A549 (cell line): ENCODE measurements at regions not wholly inside any gene's neighbourhood (a gene's known extent, or its start where the extent isn't known, plus 50 kb on each side); places are given as distances from the start of the nearest gene placed in this dataset.

Experiments
- ATAC-seq, 2 experiments: fragments of 200-7000 bp in 1 of 2; fragments of >200 bp in 1 of 2; cut with Nextera tagmentation in 1 of 2; cut with Tn5 transposase in 1 of 2; 3 replicates each; pipeline versions ENCODE4 v1.8.0 to v1.9.1; 2018 to 2020; ENCODE audit warnings: mild to moderate bottlenecking in 1 of 2, moderate library complexity in 1 of 2
- CTCF ChIA-PET: fragments of 300-600 bp; sonication (Branson Sonifier 250); formaldehyde crosslinking; extraction: SDS; loops from one replicate; lab custom pipeline; 2021; ENCODE audit warnings: antibody characterized with exemption, inconsistent platforms; lab: Yijun Ruan, JAX
- POLR2A ChIA-PET: fragments of 350-600 bp; formaldehyde crosslinking; extraction: SDS; loops from one replicate; lab custom pipeline; 2021; ENCODE audit warnings: antibody characterized with exemption, inconsistent platforms; lab: Yijun Ruan, JAX
- DNase-seq, 2 experiments: peaks; one replicate each; pipeline versions ENCODE4 v3.0.0 to v3.0.0-alpha.2; 2011 to 2016; ENCODE audit warnings: low read depth in 1 of 2, low spot score in 1 of 2
- FAIRE-seq: peaks from 2 replicates; lab custom pipeline; 2011; peaks lifted over from hg19 to GRCh38; lab: Jason Lieb, UNC
- H3K27ac ChIP-seq, 2 experiments: fragments of >200 bp; sonication (Bioruptor Twin); formaldehyde crosslinking; 3 replicates each; pipeline ENCODE4 v1.5.1; 2016 to 2017
- H3K4me1 ChIP-seq: fragments of >200 bp; sonication (Bioruptor Twin); formaldehyde crosslinking; 3 replicates; pipeline ENCODE4 v1.6.1; 2016
- H3K4me2 ChIP-seq: fragments of >200 bp; sonication (Bioruptor Twin); formaldehyde crosslinking; 3 replicates; pipeline ENCODE4 v1.6.1; 2016
- H3K4me3 ChIP-seq: fragments of >200 bp; sonication (Bioruptor Twin); formaldehyde crosslinking; 3 replicates; pipeline ENCODE4 v1.5.1; 2016
- H3K9me3 ChIP-seq: fragments of >200 bp; sonication (Bioruptor Twin); formaldehyde crosslinking; 3 replicates; pipeline ENCODE4 v1.6.1; 2016
- CBX8 ChIP-seq: fragments of 200-600 bp; sonication (generic); IDR thresholded peaks from 2 replicates; pipeline ENCODE4 v1.6.1; 2016
- CEBPB ChIP-seq, 2 experiments: fragments of >200 bp in 1 of 2; sonication (Bioruptor Twin) in 1 of 2; formaldehyde crosslinking in 1 of 2; IDR thresholded peaks; 2 replicates each; pipeline ENCODE4 v1.6.1; 2012 to 2016
- CHD4 ChIP-seq: fragments of 200-600 bp; sonication (generic); IDR thresholded peaks from 2 replicates; pipeline ENCODE4 v1.6.1; 2016; ENCODE audit warnings: antibody characterized with exemption, mild to moderate bottlenecking, borderline replicate concordance
- EP300 ChIP-seq, 2 experiments: fragments of >200 bp; sonication (Bioruptor Twin); formaldehyde crosslinking; IDR thresholded peaks; 2 replicates in 1 of 2; 3 replicates in 1 of 2; pipeline ENCODE4 v1.6.1; 2016 to 2017
- FOSB ChIP-seq: fragments of 250-450 bp; sonication (Bioruptor Pico); IDR thresholded peaks from 2 replicates; pipeline ENCODE4 v1.5.0; 2020; ENCODE audit warnings: mild to moderate bottlenecking, moderate library complexity
- FOXS1 ChIP-seq: fragments of 250-450 bp; sonication (Bioruptor Pico); IDR thresholded peaks from 2 replicates; pipeline ENCODE4 v1.5.0; 2020; ENCODE audit warnings: mild to moderate bottlenecking, moderate library complexity
- HDAC2 ChIP-seq: fragments of 200-600 bp; sonication (generic); IDR thresholded peaks from 2 replicates; pipeline ENCODE4 v1.6.1; 2016
- HOXB13 ChIP-seq: fragments of 250-450 bp; sonication (Bioruptor Pico); IDR thresholded peaks from 2 replicates; pipeline ENCODE4 v1.5.0; 2020; ENCODE audit warnings: low read depth, mild to moderate bottlenecking, moderate library complexity
- JUN ChIP-seq, 2 experiments: fragments of >200 bp; sonication (Bioruptor Twin); formaldehyde crosslinking; IDR thresholded peaks; 2 replicates in 1 of 2; 3 replicates in 1 of 2; pipeline ENCODE4 v1.6.1; 2016 to 2017
- JUNB ChIP-seq: fragments of >200 bp; sonication (Bioruptor Twin); formaldehyde crosslinking; IDR thresholded peaks from 2 replicates; pipeline ENCODE4 v1.6.1; 2016
- KDM1A ChIP-seq: fragments of 200-600 bp; sonication (generic); IDR thresholded peaks from 2 replicates; pipeline ENCODE4 v1.6.1; 2016; ENCODE audit warnings: low read depth, mild to moderate bottlenecking
- MYC ChIP-seq: IDR thresholded peaks from 2 replicates; pipeline ENCODE4 v1.6.1; 2012; ENCODE audit warnings: mild to moderate bottlenecking, inconsistent platforms, low read length, improper control_type of control experiment, borderline replicate concordance
- NFE2L2 ChIP-seq: fragments of 150-350 bp; conservative IDR thresholded peaks from 2 replicates; pipeline ENCODE4 v1.6.1; 2014; ENCODE audit warnings: low read length
- NR3C1 ChIP-seq: fragments of >200 bp; sonication (Bioruptor Twin); formaldehyde crosslinking; IDR thresholded peaks from 3 replicates; pipeline ENCODE4 v1.6.1; 2017
- PHF8 ChIP-seq: fragments of 200-600 bp; sonication (generic); IDR thresholded peaks from 2 replicates; pipeline ENCODE4 v1.6.1; 2016; ENCODE audit warnings: low read depth, mild to moderate bottlenecking, antibody characterized with exemption, moderate library complexity, borderline replicate concordance
- POLR2AphosphoS2 ChIP-seq: conservative IDR thresholded peaks from 2 replicates; pipeline ENCODE4 v1.6.1; 2012; ENCODE audit warnings: low read length, improper control_type of control experiment, inconsistent platforms
- RARB ChIP-seq: fragments of 250-450 bp; sonication (Bioruptor Pico); IDR thresholded peaks from 2 replicates; pipeline ENCODE4 v1.8.0; 2021; ENCODE audit warnings: mild to moderate bottlenecking, moderate library complexity
- RCOR1 ChIP-seq: fragments of 150-350 bp; IDR thresholded peaks from 2 replicates; pipeline ENCODE4 v1.6.1; 2014; ENCODE audit warnings: antibody characterized with exemption, low read length, low read depth
- RNF2 ChIP-seq: fragments of 200-600 bp; sonication (generic); IDR thresholded peaks from 2 replicates; pipeline ENCODE4 v1.6.1; 2016; ENCODE audit warnings: low read depth, mild to moderate bottlenecking, antibody characterized with exemption, moderate library complexity, borderline replicate concordance
- SMC3 ChIP-seq: fragments of >200 bp; sonication (Bioruptor Twin); formaldehyde crosslinking; IDR thresholded peaks from 3 replicates; pipeline ENCODE4 v1.6.1; 2018; ENCODE audit warnings: inconsistent platforms
- TP53 ChIP-seq: fragments of 250-450 bp; sonication (Bioruptor Pico); IDR thresholded peaks from 2 replicates; pipeline ENCODE4 v1.5.0; 2021; ENCODE audit warnings: mild to moderate bottlenecking, moderate library complexity
- WGBS: methylation state at CpG from one replicate; pipeline ENCODE4 v1.1.6; 2017; ENCODE audit errors: missing lambda C conversion rate; 5-methylcytosine and 5-hydroxymethylcytosine counted together
- TF ChIP-seq, protein P1 (sequence below): fragments of >200 bp; sonication (Bioruptor Twin); formaldehyde crosslinking; IDR thresholded peaks from 3 replicates; pipeline ENCODE4 v1.5.1; 2016
- TF ChIP-seq, protein P2 (sequence below): IDR thresholded peaks from 2 replicates; pipeline ENCODE4 v1.6.1; 2012
- TF ChIP-seq, protein P3 (sequence below): fragments of 150-350 bp; IDR thresholded peaks from 2 replicates; pipeline ENCODE4 v1.6.1; 2014; ENCODE audit warnings: low read depth, mild to moderate bottlenecking, low read length
- TF ChIP-seq, protein P4 (sequence below): fragments of 250-450 bp; sonication (Bioruptor Pico); IDR thresholded peaks from 2 replicates; pipeline ENCODE4 v1.5.0; 2021; ENCODE audit warnings: mild to moderate bottlenecking, moderate library complexity, borderline replicate concordance
- TF ChIP-seq, protein P5 (sequence below): fragments of >200 bp; sonication (Bioruptor Twin); formaldehyde crosslinking; IDR thresholded peaks from 3 replicates; pipeline ENCODE4 v1.6.1; 2016

DNA sequence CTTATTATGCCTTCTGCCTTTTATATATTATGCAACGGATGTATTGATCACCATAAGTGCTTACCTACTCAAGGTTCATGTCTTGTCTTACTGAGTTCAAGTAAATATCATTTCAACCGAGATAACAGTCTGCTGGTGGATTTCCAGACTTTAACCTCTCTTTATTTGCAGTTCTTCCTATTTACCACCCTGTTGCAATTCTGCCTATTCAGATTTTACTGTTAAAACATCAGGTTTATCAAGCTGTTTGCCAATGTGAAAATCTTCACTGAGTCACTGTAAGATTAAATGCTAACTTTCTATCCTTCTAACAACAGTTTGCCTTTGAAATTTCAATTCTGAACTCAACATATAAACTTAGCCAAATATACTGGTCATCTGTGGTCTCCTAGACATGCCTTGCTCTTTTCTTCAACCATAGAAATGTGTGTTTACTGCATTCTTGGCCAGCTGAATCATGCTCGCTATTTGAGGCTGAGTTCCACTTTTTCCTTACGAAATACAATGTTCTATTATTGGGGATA, 471.7 kb upstream of the RORB start:
- CTCF ChIA-PET = no interaction called here
- 0 out of 3 replicates have a peak, but pooled peaks cover 5% of the 10 kb centered on the region for H3K4me1 ChIP-seq
- 3% methylated on average over 4 of the region's 4 CpGs for WGBS
- peak; percentile 75 to 83; a peak in 5 of 6 replicates for ATAC-seq
- TF ChIP-seq JUNB (peak; percentile 39; the same call in 1 of the 2 replicates), TP53 (no peak), CEBPB (IDR thresholded peaks at IDR 0.05) (0 out of 4 replicates have a peak, but pooled peaks of 1 of the 2 experiments have one; percentile 17)
- TF ChIP-seq, all 56 proteins: peak for 2
- FAIRE-seq (no peak), DNase-seq (peak in 1 of 2 experiments; percentile 32)
- Histone ChIP-seq H3K4me3 (no peak overlapping the region), H3K27ac (no peak overlapping the region), H3K4me2 (peak overlapping the region; percentile 12; the same call in 1 of the 3 replicates), H3K9me3 (no peaks in the 10 kb centered on the region)
- POLR2A ChIA-PET = no interaction called here

GRCh38 chr9:74032421-74032820, 464.7 kb upstream of the RORB start:
- no peak for ATAC-seq
- no peak overlapping the region for H3K27ac ChIP-seq
- H3K9me3 ChIP-seq = no peaks in the 10 kb centered on the region
- no peak for DNase-seq
- FAIRE-seq = no peak
- H3K4me1 ChIP-seq = no peaks in the 10 kb centered on the region
- TF ChIP-seq FOSB (CRISPR knock-in tag) = no peak
- no peak for TF ChIP-seq FOXS1 (CRISPR knock-in tag)
- TF ChIP-seq, protein P1, sequence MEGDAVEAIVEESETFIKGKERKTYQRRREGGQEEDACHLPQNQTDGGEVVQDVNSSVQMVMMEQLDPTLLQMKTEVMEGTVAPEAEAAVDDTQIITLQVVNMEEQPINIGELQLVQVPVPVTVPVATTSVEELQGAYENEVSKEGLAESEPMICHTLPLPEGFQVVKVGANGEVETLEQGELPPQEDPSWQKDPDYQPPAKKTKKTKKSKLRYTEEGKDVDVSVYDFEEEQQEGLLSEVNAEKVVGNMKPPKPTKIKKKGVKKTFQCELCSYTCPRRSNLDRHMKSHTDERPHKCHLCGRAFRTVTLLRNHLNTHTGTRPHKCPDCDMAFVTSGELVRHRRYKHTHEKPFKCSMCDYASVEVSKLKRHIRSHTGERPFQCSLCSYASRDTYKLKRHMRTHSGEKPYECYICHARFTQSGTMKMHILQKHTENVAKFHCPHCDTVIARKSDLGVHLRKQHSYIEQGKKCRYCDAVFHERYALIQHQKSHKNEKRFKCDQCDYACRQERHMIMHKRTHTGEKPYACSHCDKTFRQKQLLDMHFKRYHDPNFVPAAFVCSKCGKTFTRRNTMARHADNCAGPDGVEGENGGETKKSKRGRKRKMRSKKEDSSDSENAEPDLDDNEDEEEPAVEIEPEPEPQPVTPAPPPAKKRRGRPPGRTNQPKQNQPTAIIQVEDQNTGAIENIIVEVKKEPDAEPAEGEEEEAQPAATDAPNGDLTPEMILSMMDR = no peak
- no peak for TF ChIP-seq PHF8
- TF ChIP-seq CBX8 = no peak
- no peak for TF ChIP-seq HDAC2
- TF ChIP-seq, all 56 proteins: peak for 0
- whole genome bisulfite sequencing = 14% methylated on average over 2 of the region's 2 CpGs
- H3K4me3 ChIP-seq = no peak overlapping the region
- ChIA-PET CTCF (no interaction called here), POLR2A (no interaction called here)
- H3K4me2 ChIP-seq = no peak overlapping the region

- CTCF ChIA-PET = no interaction called here
- FAIRE-seq = no peak
- no peaks in the 10 kb centered on the region for H3K9me3 ChIP-seq
- H3K27ac ChIP-seq = no peak overlapping the region
- POLR2A ChIA-PET = no interaction called here
- ATAC-seq = no peak
- no peaks in the 10 kb centered on the region for H3K4me1 ChIP-seq
- 12% methylated on average over 2 of the region's 2 CpGs for WGBS
- TF ChIP-seq KDM1A = no peak
- TF ChIP-seq, protein P2, sequence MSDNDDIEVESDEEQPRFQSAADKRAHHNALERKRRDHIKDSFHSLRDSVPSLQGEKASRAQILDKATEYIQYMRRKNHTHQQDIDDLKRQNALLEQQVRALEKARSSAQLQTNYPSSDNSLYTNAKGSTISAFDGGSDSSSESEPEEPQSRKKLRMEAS = no peak
- H3K4me3 ChIP-seq = no peak overlapping the region
- no peak for DNase-seq
- H3K4me2 ChIP-seq = no peak overlapping the region
Observed at GRCh38 chr9:74035786-74036185, 461.3 kb upstream of the RORB start.

GRCh38 chr9:74036549-74037231, 460.4 kb upstream of the RORB start:
- POLR2A ChIA-PET = no interaction called here
- Histone ChIP-seq H3K27ac (no peak overlapping the region), H3K4me1 (no peaks in the 10 kb centered on the region), H3K9me3 (no peaks in the 10 kb centered on the region), H3K4me3 (no peak overlapping the region), H3K4me2 (no peak overlapping the region)
- 41% methylated on average over 5 of the region's 5 CpGs for WGBS
- CTCF ChIA-PET = no interaction called here
- FAIRE-seq (no peak), DNase-seq (no peak), ATAC-seq (no peak)
- TF ChIP-seq SMC3 (no peak), MYC (no peak), JUN (IDR thresholded peaks at IDR 0.05) (no peak), RARB (CRISPR knock-in tag) (no peak), EP300 (IDR thresholded peaks at IDR 0.05) (no peak), RNF2 (no peak), POLR2AphosphoS2 (no peak), CHD4 (no peak), RCOR1 (no peak), NR3C1 (no peak), HOXB13 (CRISPR knock-in tag) (no peak), NFE2L2 (no peak)
- TF ChIP-seq, protein P3, sequence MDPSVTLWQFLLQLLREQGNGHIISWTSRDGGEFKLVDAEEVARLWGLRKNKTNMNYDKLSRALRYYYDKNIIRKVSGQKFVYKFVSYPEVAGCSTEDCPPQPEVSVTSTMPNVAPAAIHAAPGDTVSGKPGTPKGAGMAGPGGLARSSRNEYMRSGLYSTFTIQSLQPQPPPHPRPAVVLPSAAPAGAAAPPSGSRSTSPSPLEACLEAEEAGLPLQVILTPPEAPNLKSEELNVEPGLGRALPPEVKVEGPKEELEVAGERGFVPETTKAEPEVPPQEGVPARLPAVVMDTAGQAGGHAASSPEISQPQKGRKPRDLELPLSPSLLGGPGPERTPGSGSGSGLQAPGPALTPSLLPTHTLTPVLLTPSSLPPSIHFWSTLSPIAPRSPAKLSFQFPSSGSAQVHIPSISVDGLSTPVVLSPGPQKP = no peak
- TF ChIP-seq, protein P4, sequence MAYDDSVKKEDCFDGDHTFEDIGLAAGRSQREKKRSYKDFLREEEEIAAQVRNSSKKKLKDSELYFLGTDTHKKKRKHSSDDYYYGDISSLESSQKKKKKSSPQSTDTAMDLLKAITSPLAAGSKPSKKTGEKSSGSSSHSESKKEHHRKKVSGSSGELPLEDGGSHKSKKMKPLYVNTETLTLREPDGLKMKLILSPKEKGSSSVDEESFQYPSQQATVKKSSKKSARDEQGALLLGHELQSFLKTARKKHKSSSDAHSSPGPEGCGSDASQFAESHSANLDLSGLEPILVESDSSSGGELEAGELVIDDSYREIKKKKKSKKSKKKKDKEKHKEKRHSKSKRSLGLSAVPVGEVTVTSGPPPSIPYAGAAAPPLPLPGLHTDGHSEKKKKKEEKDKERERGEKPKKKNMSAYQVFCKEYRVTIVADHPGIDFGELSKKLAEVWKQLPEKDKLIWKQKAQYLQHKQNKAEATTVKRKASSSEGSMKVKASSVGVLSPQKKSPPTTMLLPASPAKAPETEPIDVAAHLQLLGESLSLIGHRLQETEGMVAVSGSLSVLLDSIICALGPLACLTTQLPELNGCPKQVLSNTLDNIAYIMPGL = no peak
- TF ChIP-seq, protein P5, sequence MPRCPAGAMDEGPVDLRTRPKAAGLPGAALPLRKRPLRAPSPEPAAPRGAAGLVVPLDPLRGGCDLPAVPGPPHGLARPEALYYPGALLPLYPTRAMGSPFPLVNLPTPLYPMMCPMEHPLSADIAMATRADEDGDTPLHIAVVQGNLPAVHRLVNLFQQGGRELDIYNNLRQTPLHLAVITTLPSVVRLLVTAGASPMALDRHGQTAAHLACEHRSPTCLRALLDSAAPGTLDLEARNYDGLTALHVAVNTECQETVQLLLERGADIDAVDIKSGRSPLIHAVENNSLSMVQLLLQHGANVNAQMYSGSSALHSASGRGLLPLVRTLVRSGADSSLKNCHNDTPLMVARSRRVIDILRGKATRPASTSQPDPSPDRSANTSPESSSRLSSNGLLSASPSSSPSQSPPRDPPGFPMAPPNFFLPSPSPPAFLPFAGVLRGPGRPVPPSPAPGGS = no peak
